Nucleus accumbens (tissue), 56 donors: ENCODE measurements at regions not wholly inside any gene's neighbourhood (a gene's known extent, or its start where the extent isn't known, plus 50 kb on each side); places are given as distances from the start of the nearest gene placed in this dataset.
"Not testable (repeated sequence)": the region's sequence is repeated elsewhere in the genome, so short reads cannot be mapped to it uniquely, and the experiment has no call there.

Source experiments
- DNase-seq, 56 donors: peaks; one replicate each; lab custom pipeline; 2025; lab: John Stamatoyannopoulos, UW

GRCh38 chr20:12064540-12064939, 146.8 kb downstream of the BTBD3 start:
- DNase-seq = no peak

- no peak for DNase-seq
These were observed 150.0 kb downstream of the BTBD3 start for GRCh38 chr20:12067686-12068085.

GRCh38 chr20:12068121-12068520, 150.4 kb downstream of the BTBD3 start:
- DNase-seq = no peak

GRCh38 chr20:12069181-12069580, 151.5 kb downstream of the BTBD3 start:
- DNase-seq = no peak

- DNase-seq = no peak
These were observed 154.7 kb downstream of the BTBD3 start for GRCh38 chr20:12072221-12072953.

GRCh38 chr20:12072954-12073264, 155.2 kb downstream of the BTBD3 start:
- DNase-seq = no peak

- DNase-seq = no peak
These were observed 156.5 kb downstream of the BTBD3 start for GRCh38 chr20:12074111-12074655.

GRCh38 chr20:12076200-12076599, 158.5 kb downstream of the BTBD3 start:
- no peak for DNase-seq

- DNase-seq = no peak
These were observed 160.2 kb downstream of the BTBD3 start for GRCh38 chr20:12077875-12078274.

GRCh38 chr20:12079490-12079889, 161.8 kb downstream of the BTBD3 start:
- DNase-seq = no peak

- DNase-seq = no peak
These were observed 165.6 kb downstream of the BTBD3 start for GRCh38 chr20:12083269-12083668.

- DNase-seq = no peak
These were observed 166.8 kb downstream of the BTBD3 start for GRCh38 chr20:12084482-12084881.

GRCh38 chr20:12086359-12086758, 168.7 kb downstream of the BTBD3 start:
- no peak for DNase-seq

GRCh38 chr20:12090920-12091319, 173.2 kb downstream of the BTBD3 start:
- no peak for DNase-seq

- no peak for DNase-seq
These were observed 175.5 kb downstream of the BTBD3 start for GRCh38 chr20:12093057-12093796.

GRCh38 chr20:12093797-12094190, 176.1 kb downstream of the BTBD3 start:
- not testable (repeated sequence) for DNase-seq

GRCh38 chr20:12095180-12095920, 177.7 kb downstream of the BTBD3 start:
- DNase-seq = no peak

GRCh38 chr20:12098421-12098820, 180.7 kb downstream of the BTBD3 start:
- DNase-seq = no peak

GRCh38 chr20:12108846-12109245, 191.2 kb downstream of the BTBD3 start:
- DNase-seq = no peak

GRCh38 chr20:12110274-12110673, 192.6 kb downstream of the BTBD3 start:
- no peak for DNase-seq

GRCh38 chr20:12110711-12111110, 193.0 kb downstream of the BTBD3 start:
- DNase-seq = no peak
